PC-3 (cell line): ENCODE measurements at regions not wholly inside any gene's neighbourhood (a gene's known extent, or its start where the extent isn't known, plus 50 kb on each side); places are given as distances from the start of the nearest gene placed in this dataset.

Experiments
- ATAC-seq: fragments of 200-7000 bp; cut with Tn5 transposase; 2 replicates; pipeline ENCODE4 v1.9.1; 2020; ENCODE audit warnings: mild to moderate bottlenecking, moderate library complexity
- BruUV-seq: library from RNA; stranded (reverse); fragments of 400-500 nt; replicated peaks from 2 replicates; lab custom pipeline; 2021; lab: Mats Ljungman, UMichigan
- CTCF ChIA-PET: fragments of 300-600 bp; sonication (Branson Sonifier 250); formaldehyde crosslinking; loops from one replicate; lab custom pipeline; 2022; ENCODE audit warnings: antibody characterized with exemption; lab: Charles Lee
- POLR2A ChIA-PET: fragments of 300-600 bp; sonication (Branson Sonifier 250); formaldehyde crosslinking; loops from one replicate; lab custom pipeline; 2022; ENCODE audit warnings: antibody characterized with exemption; ENCODE audit not compliant: unreplicated experiment; lab: Charles Lee
- DNase-seq: peaks from one replicate; pipeline ENCODE4 v3.0.0-alpha.2; 2015
- H2AFZ ChIP-seq: fragments of 300-600 bp; sonication (generic); 2 replicates; pipeline ENCODE4 v1.6.0; 2016; ENCODE audit warnings: antibody characterized with exemption, low read length
- H3F3A ChIP-seq: fragments of 300-600 bp; sonication (generic); one replicate; pipeline ENCODE4 v1.6.0; 2017; ENCODE audit warnings: antibody characterized with exemption, low read length, control low read depth, mild to moderate bottlenecking; ENCODE audit not compliant: unreplicated experiment
- H3K27ac ChIP-seq: fragments of 300-600 bp; sonication (generic); 2 replicates; pipeline ENCODE4 v1.5.1; 2016; ENCODE audit warnings: mild to moderate bottlenecking, low read length
- H3K27me3 ChIP-seq: fragments of 300-600 bp; sonication (generic); 2 replicates; pipeline ENCODE4 v1.6.1; 2016; ENCODE audit warnings: low read length, mixed read lengths
- H3K36me3 ChIP-seq: fragments of 300-600 bp; sonication (generic); 2 replicates; pipeline ENCODE4 v1.6.1; 2016; ENCODE audit warnings: low read depth, mixed run types, low read length, mixed read lengths
- H3K4me1 ChIP-seq: fragments of 300-600 bp; sonication (generic); 2 replicates; pipeline ENCODE4 v1.5.1; 2016; ENCODE audit warnings: low read length; ENCODE audit not compliant: insufficient read depth
- H3K4me2 ChIP-seq: fragments of 300-600 bp; sonication (generic); 2 replicates; pipeline ENCODE4 v1.6.0; 2016; ENCODE audit warnings: low read length
- H3K4me3 ChIP-seq: fragments of 300-600 bp; sonication (generic); 2 replicates; pipeline ENCODE4 v1.5.1; 2016; ENCODE audit warnings: mild to moderate bottlenecking, low read length, mixed read lengths
- H3K79me2 ChIP-seq: fragments of 300-600 bp; sonication (generic); 2 replicates; pipeline ENCODE4 v1.6.1; 2017; ENCODE audit warnings: low read length, mixed read lengths
- H3K9ac ChIP-seq: fragments of 300-600 bp; sonication (generic); 2 replicates; pipeline ENCODE4 v1.6.0; 2016; ENCODE audit warnings: mild to moderate bottlenecking, low read length
- H3K9me2 ChIP-seq: fragments of 300-600 bp; sonication (generic); replicated peaks from 2 replicates; pipeline ENCODE4 v1.6.1; 2016; ENCODE audit warnings: mixed run types, low read length, mixed read lengths
- H3K9me3 ChIP-seq: fragments of 300-600 bp; sonication (generic); 2 replicates; pipeline ENCODE4 v1.6.1; 2016; ENCODE audit warnings: low read length, mixed read lengths
- H4K20me1 ChIP-seq: fragments of 300-600 bp; sonication (generic); 2 replicates; pipeline ENCODE4 v1.6.1; 2016; ENCODE audit warnings: low read length, mixed read lengths
- CTCF ChIP-seq: fragments of 300-600 bp; sonication (generic); conservative IDR thresholded peaks from 2 replicates; pipeline ENCODE4 v1.5.1; 2017; ENCODE audit warnings: antibody characterized with exemption, low read depth, mild to moderate bottlenecking, low read length
- EZH2 ChIP-seq: fragments of 300-600 bp; sonication (generic); IDR thresholded peaks from one replicate; pipeline ENCODE4 v1.6.1; 2017; ENCODE audit warnings: antibody characterized with exemption, mild to moderate bottlenecking, low read length; ENCODE audit not compliant: unreplicated experiment
- EZH2phosphoT487 ChIP-seq: fragments of 300-600 bp; sonication (generic); IDR thresholded peaks from 2 replicates; pipeline ENCODE4 v1.6.1; 2018; ENCODE audit warnings: mild to moderate bottlenecking, antibody characterized with exemption, low read length, borderline replicate concordance
- intact Hi-C: fragments of 100-400 bp; cut with micrococcal nuclease; formaldehyde crosslinking; loops from 2 replicates; pipeline ENCODE4 v1.9.0; 2023

DNA sequence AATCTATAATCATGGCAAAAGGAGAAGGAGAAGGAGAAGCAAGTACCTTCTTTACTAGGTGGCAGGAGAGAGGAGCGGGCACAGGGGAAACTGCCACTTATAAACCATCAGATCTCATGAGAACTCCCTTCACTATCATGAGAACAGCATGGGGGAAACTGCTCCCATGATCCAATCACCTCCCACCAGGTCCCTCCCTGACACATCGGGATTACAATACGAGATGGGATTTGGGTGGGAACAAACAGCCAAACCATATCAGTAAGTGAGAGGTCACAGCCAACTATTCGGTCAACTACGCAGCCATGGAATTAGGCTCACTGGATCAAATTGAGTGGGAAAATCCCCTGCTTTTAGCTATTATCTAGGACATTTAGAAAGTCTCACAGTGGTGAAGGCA lies 54.2 kb upstream of the STEAP1B start:
- no peak overlapping the region for H3K4me3 ChIP-seq
- H3K4me2 ChIP-seq = no peak overlapping the region
- H3F3A ChIP-seq = no peaks in the 10 kb centered on the region
- H3K9me3 ChIP-seq = no peaks in the 10 kb centered on the region
- ATAC-seq (no peak), DNase-seq (no peak)
- CTCF ChIA-PET = no interaction called here
- intact Hi-C loops = no loop called here
- no peaks in the 10 kb centered on the region for H3K4me1 ChIP-seq
- no peaks in the 10 kb centered on the region for H3K9me2 ChIP-seq
- H3K9ac ChIP-seq = no peak overlapping the region
- H3K27me3 ChIP-seq = no peaks in the 10 kb centered on the region
- H3K27ac ChIP-seq = no peak overlapping the region
- no peaks in the 10 kb centered on the region for H3K79me2 ChIP-seq
- POLR2A ChIA-PET = no interaction called here
- H2AFZ ChIP-seq = no peak overlapping the region
- BruUV-seq = no TSS peak
- TF ChIP-seq CTCF = no peak
- TF ChIP-seq EZH2 = no peak
- TF ChIP-seq EZH2phosphoT487 = no peak
- no peaks in the 10 kb centered on the region for H3K36me3 ChIP-seq
- H4K20me1 ChIP-seq = no peaks in the 10 kb centered on the region

- H3K4me3 ChIP-seq = no peak overlapping the region
- no peak overlapping the region for H2AFZ ChIP-seq
- H3K27ac ChIP-seq = no peak overlapping the region
- intact Hi-C loops = no loop called here
- no peaks in the 10 kb centered on the region for H4K20me1 ChIP-seq
- H3F3A ChIP-seq = no peaks in the 10 kb centered on the region
- ChIA-PET POLR2A (no interaction called here), CTCF (no interaction called here)
- no peaks in the 10 kb centered on the region for H3K9me2 ChIP-seq
- ATAC-seq = no peak
- no peak for DNase-seq
- BruUV-seq = no TSS peak
- H3K79me2 ChIP-seq = no peaks in the 10 kb centered on the region
- TF ChIP-seq EZH2 = no peak
- no peak for TF ChIP-seq EZH2phosphoT487
- TF ChIP-seq CTCF = no peak
- 0 out of 2 replicates have a peak, but pooled peaks cover 8% of the 10 kb centered on the region for H3K27me3 ChIP-seq
- H3K4me1 ChIP-seq = no peaks in the 10 kb centered on the region
- H3K36me3 ChIP-seq = no peaks in the 10 kb centered on the region
- H3K9me3 ChIP-seq = no peaks in the 10 kb centered on the region
- H3K4me2 ChIP-seq = no peak overlapping the region
- H3K9ac ChIP-seq = no peak overlapping the region
Measured at GRCh38 chr7:22551768-22552513, 52.0 kb upstream of the STEAP1B start.

- Histone ChIP-seq H3F3A (no peaks in the 10 kb centered on the region), H3K27ac (no peak overlapping the region), H3K9me3 (no peaks in the 10 kb centered on the region), H3K9me2 (no peaks in the 10 kb centered on the region), H3K27me3 (peaks cover 12% of the 10 kb centered on the region; the same call in 1 of the 2 replicates), H3K4me3 (no peak overlapping the region), H4K20me1 (no peaks in the 10 kb centered on the region), H3K79me2 (no peaks in the 10 kb centered on the region), H3K4me2 (0 out of 2 replicates have a peak overlapping the region, but pooled peaks have one; percentile 40), H2AFZ (0 out of 2 replicates have a peak overlapping the region, but pooled peaks have one; percentile 30), H3K9ac (no peak overlapping the region), H3K36me3 (no peaks in the 10 kb centered on the region), H3K4me1 (no peaks in the 10 kb centered on the region)
- no peak for TF ChIP-seq EZH2
- TF ChIP-seq CTCF = no peak; the same call in 1 of the 2 replicates
- TF ChIP-seq EZH2phosphoT487 = no peak
- intact Hi-C loops = no loop called here
- POLR2A ChIA-PET = no interaction called here
- ATAC-seq = no peak
- BruUV-seq = no TSS peak
- CTCF ChIA-PET = interaction anchor here (1.0 kb wide), 1 partner anchor 15 kb away, joined by 10 read pairs; no protein-coding TSS in a partner anchor
- DNase-seq = no peak
Measured at GRCh38 chr7:22550514-22551030, 50.6 kb upstream of the STEAP1B start.
